ENCODE measurements at regions not wholly inside any gene's neighbourhood (a gene's known extent, or its start where the extent isn't known, plus 50 kb on each side); places are given as distances from the start of the nearest gene placed in this dataset.

DNA sequence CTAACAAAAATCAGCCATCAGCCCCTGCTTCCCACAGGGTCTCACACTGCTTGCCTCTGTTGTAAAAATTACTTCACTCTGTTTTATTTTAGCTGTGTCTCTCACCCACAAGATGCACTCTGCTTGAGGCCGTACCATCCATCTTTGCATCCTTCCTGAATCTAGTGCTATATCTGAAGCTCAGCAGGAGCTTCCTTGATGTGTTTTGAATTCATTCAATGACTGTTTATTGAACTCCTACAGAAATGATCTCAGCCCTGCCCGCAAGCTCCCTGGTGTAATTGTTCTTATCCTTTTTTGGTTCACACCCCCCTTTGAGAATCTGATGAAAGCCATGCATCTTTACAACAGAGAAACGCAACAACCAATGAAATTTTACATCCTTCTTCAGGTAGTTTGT lies 310.2 kb upstream of the ZC3H12C start:
- H3K27ac ChIP-seq (ENCODE audit: low read depth, low read length), result peak overlapping the region; percentile 50
- no peaks in the 10 kb centered on the region for H3K4me1 ChIP-seq (ENCODE audit: control insufficient read depth, insufficient read depth, low read length)
- H3K4me3 ChIP-seq (ENCODE audit: low read depth, low read length), result no peak overlapping the region
- H3K9me3 ChIP-seq (ENCODE audit: control insufficient read depth, insufficient read depth, low read length), result no peaks in the 10 kb centered on the region
- no peaks in the 10 kb centered on the region for H3K36me3 ChIP-seq (ENCODE audit: control insufficient read depth, insufficient read depth, low read length)
- H3K27me3 ChIP-seq (ENCODE audit: control insufficient read depth, insufficient read depth, low read length), result no peaks in the 10 kb centered on the region
- H3K9ac ChIP-seq (ENCODE audit: low read depth, low read length), result no peak overlapping the region

DNA sequence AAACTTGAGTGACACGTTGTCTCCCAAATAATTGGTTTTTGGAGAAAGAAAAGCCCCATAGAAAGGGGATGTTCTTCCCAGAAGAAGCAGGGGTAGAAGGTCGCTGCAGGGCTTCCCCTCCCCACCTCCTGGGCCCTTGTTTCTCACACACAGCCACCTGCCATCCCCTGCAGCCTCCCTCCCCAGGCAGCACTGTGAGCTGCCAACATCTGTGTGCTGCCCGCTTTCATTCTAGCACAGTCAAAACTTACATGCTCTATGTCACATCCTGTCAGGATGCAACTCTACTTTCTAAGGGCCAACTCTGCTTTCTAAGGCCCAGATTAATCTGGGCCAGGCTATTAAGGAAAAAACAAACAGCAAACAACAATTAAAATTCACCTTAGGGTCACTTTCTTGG lies 309.4 kb upstream of the ZC3H12C start:
- H3K27me3 ChIP-seq (ENCODE audit: control insufficient read depth, insufficient read depth, low read length), result no peaks in the 10 kb centered on the region
- no peaks in the 10 kb centered on the region for H3K36me3 ChIP-seq (ENCODE audit: control insufficient read depth, insufficient read depth, low read length)
- no peak overlapping the region for H3K9ac ChIP-seq (ENCODE audit: low read depth, low read length)
- H3K9me3 ChIP-seq (ENCODE audit: control insufficient read depth, insufficient read depth, low read length), result no peaks in the 10 kb centered on the region
- H3K4me3 ChIP-seq (ENCODE audit: low read depth, low read length), result no peak overlapping the region
- peak overlapping the region; percentile 50 for H3K27ac ChIP-seq (ENCODE audit: low read depth, low read length)
- no peaks in the 10 kb centered on the region for H3K4me1 ChIP-seq (ENCODE audit: control insufficient read depth, insufficient read depth, low read length)

DNA sequence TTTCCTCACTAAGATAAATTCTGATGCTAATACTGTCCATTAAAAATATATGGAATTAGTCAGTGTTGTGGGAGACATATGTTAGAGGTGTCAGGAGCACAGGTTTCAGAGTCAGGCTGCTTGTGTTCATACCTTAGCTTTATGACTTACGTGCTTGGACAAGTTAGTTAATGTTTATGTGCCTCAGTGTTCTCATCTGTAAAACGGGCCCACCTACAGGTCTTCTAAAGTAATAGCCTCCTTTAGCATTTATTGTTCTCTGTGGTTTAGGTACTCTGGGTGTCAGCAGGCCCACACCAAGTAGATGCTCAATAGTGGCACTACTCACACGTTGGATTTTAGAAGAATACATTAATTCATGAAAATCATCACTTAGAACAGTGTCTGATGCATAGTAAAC lies 308.7 kb upstream of the ZC3H12C start:
- H3K27ac ChIP-seq (ENCODE audit: low read depth, low read length), result no peak overlapping the region
- no peaks in the 10 kb centered on the region for H3K4me1 ChIP-seq (ENCODE audit: control insufficient read depth, insufficient read depth, low read length)
- no peak overlapping the region for H3K9ac ChIP-seq (ENCODE audit: low read depth, low read length)
- no peak overlapping the region for H3K4me3 ChIP-seq (ENCODE audit: low read depth, low read length)
- H3K36me3 ChIP-seq (ENCODE audit: control insufficient read depth, insufficient read depth, low read length), result no peaks in the 10 kb centered on the region
- H3K9me3 ChIP-seq (ENCODE audit: control insufficient read depth, insufficient read depth, low read length), result no peaks in the 10 kb centered on the region
- no peaks in the 10 kb centered on the region for H3K27me3 ChIP-seq (ENCODE audit: control insufficient read depth, insufficient read depth, low read length)

DNA sequence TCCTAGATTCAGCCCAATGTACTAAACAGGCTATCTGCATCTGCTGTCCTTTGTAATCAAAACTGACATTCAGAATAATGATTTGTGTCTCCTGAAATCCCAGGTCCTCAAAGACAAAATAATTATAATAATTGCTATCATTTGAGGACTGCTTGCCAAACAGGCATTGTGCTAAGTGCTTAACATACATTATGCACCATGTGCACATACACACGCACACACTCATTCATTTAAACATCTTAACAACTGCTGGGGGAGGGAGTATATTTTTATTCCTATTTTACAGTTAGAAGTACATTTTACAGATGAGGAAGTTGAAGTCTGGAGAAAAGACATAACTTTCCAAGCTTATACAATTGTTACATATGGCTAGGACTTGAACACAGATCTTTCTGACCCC lies 308.0 kb upstream of the ZC3H12C start:
- no peaks in the 10 kb centered on the region for H3K27me3 ChIP-seq (ENCODE audit: control insufficient read depth, insufficient read depth, low read length)
- no peak overlapping the region for H3K9ac ChIP-seq (ENCODE audit: low read depth, low read length)
- no peaks in the 10 kb centered on the region for H3K9me3 ChIP-seq (ENCODE audit: control insufficient read depth, insufficient read depth, low read length)
- H3K27ac ChIP-seq (ENCODE audit: low read depth, low read length), result no peak overlapping the region
- no peaks in the 10 kb centered on the region for H3K4me1 ChIP-seq (ENCODE audit: control insufficient read depth, insufficient read depth, low read length)
- H3K36me3 ChIP-seq (ENCODE audit: control insufficient read depth, insufficient read depth, low read length), result no peaks in the 10 kb centered on the region
- H3K4me3 ChIP-seq (ENCODE audit: low read depth, low read length), result no peak overlapping the region

DNA sequence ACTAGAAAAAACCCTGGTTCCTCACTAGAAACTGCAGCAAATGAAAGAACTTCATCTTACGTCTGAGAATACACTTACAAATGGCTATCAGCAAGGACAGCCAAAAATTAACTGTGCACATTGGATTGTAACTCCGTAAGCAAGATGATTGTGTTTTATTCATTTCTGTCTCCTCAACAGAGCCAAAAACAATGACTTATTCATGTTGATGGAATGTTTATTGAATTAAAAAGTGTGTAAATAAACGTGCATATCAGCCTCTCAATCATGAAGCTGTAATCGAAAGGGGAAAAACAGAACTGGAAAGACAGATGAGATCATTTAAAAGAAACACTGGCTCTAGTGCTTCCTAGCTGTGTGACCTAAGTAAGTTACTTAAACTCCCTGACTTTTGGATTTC lies 307.5 kb upstream of the ZC3H12C start:
- H3K27ac ChIP-seq (ENCODE audit: low read depth, low read length), result no peak overlapping the region
- no peaks in the 10 kb centered on the region for H3K36me3 ChIP-seq (ENCODE audit: control insufficient read depth, insufficient read depth, low read length)
- no peaks in the 10 kb centered on the region for H3K4me1 ChIP-seq (ENCODE audit: control insufficient read depth, insufficient read depth, low read length)
- no peak overlapping the region for H3K9ac ChIP-seq (ENCODE audit: low read depth, low read length)
- H3K4me3 ChIP-seq (ENCODE audit: low read depth, low read length), result no peak overlapping the region
- no peaks in the 10 kb centered on the region for H3K9me3 ChIP-seq (ENCODE audit: control insufficient read depth, insufficient read depth, low read length)
- no peaks in the 10 kb centered on the region for H3K27me3 ChIP-seq (ENCODE audit: control insufficient read depth, insufficient read depth, low read length)

DNA sequence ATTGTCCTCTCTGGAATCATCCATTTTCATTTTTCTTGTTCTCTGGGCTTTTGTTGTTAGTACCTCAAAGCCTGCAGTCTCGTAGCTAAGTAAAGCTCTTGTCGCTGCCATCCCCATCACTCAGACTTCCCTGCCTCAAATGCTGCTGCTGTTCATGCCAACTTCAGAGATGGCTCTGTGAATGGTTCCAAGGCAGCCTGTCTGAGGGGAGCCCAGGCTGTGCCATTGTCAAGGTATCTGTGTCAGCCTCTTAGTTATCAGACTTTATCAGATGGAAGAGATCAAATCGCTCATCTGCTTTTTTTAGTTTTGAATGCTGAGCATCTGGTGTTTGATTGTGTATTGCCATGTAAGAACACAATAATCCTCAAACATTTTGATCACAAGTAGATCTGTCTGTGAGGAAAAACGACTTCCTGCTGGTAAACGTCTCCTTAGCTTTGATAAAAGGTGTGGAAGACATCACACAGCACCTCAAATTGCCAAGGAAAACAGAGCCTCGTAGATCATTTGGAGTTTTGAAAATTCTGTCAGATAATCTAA lies 304.2 kb upstream of the ZC3H12C start:
- Histone ChIP-seq H3K27ac (ENCODE audit: low read depth, low read length) (no peak overlapping the region), H3K36me3 (ENCODE audit: control insufficient read depth, insufficient read depth, low read length) (no peaks in the 10 kb centered on the region), H3K4me1 (ENCODE audit: control insufficient read depth, insufficient read depth, low read length) (no peaks in the 10 kb centered on the region), H3K4me3 (ENCODE audit: low read depth, low read length) (no peak overlapping the region), H3K27me3 (ENCODE audit: control insufficient read depth, insufficient read depth, low read length) (no peaks in the 10 kb centered on the region), H3K9me3 (ENCODE audit: control insufficient read depth, insufficient read depth, low read length) (no peaks in the 10 kb centered on the region), H3K9ac (ENCODE audit: low read depth, low read length) (no peak overlapping the region)

DNA sequence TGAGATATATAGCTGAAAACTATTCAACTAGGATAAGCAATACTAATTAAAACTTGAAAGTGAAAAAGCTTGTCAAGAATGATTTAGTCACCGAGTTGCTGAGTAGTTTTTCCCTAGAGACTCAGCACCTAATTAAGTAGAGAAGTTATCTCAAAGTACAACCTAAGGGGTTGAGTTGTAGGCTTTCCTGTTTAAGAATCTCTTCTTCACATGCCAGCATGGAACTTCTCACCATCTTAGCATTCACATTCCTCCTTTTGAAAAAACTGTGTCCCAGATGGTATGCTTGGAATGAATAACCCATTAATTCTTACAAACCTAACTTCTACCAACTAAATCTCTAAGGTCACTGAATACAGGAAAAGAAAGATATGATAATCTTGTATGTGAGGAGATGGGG lies 303.3 kb upstream of the ZC3H12C start:
- no peaks in the 10 kb centered on the region for H3K27me3 ChIP-seq (ENCODE audit: control insufficient read depth, insufficient read depth, low read length)
- H3K9me3 ChIP-seq (ENCODE audit: control insufficient read depth, insufficient read depth, low read length), result no peaks in the 10 kb centered on the region
- H3K4me3 ChIP-seq (ENCODE audit: low read depth, low read length), result no peak overlapping the region
- H3K36me3 ChIP-seq (ENCODE audit: control insufficient read depth, insufficient read depth, low read length), result no peaks in the 10 kb centered on the region
- no peak overlapping the region for H3K27ac ChIP-seq (ENCODE audit: low read depth, low read length)
- H3K9ac ChIP-seq (ENCODE audit: low read depth, low read length), result no peak overlapping the region
- H3K4me1 ChIP-seq (ENCODE audit: control insufficient read depth, insufficient read depth, low read length), result no peaks in the 10 kb centered on the region

DNA sequence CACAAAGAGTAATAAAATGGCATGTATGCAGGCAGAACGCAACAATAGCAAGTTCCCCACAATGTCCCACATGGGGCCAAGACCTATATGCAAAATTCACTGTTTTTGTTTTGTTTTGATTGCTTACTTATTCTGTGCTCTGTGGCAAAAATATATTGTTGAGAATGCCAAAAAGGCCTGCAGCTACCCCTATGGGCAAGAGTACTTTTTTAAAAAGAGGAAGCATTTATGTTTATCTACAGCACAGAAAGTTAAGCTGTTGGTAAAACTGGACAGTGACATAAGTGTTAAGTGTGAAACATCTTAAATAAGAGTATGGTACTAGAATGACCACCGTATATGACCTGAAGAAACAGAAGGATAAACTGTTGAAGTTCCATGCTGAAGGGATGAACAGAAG lies 301.9 kb upstream of the ZC3H12C start:
- H3K9me3 ChIP-seq (ENCODE audit: control insufficient read depth, insufficient read depth, low read length), result no peaks in the 10 kb centered on the region
- H3K27me3 ChIP-seq (ENCODE audit: control insufficient read depth, insufficient read depth, low read length), result no peaks in the 10 kb centered on the region
- no peaks in the 10 kb centered on the region for H3K4me1 ChIP-seq (ENCODE audit: control insufficient read depth, insufficient read depth, low read length)
- H3K9ac ChIP-seq (ENCODE audit: low read depth, low read length), result no peak overlapping the region
- no peak overlapping the region for H3K4me3 ChIP-seq (ENCODE audit: low read depth, low read length)
- no peaks in the 10 kb centered on the region for H3K36me3 ChIP-seq (ENCODE audit: control insufficient read depth, insufficient read depth, low read length)
- H3K27ac ChIP-seq (ENCODE audit: low read depth, low read length), result no peak overlapping the region

DNA sequence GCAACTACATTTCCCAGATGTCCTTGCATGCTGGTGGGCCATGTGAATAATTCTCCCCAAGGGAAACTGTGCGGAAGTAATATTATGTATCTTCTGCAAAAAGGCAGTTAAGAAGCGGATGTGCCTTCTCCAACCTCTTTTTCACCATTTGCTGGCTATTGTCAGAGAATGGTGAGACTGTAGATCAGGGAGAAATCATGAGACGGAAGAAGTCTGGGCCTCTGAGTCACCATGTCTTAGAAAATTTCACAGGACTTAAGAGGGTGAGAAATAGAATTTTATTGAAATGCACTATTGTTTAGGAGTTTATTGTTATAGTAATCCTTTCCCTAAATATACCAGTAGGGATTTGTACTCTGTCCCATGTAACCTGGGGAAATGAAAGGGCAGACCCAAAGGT lies 298.7 kb upstream of the ZC3H12C start:
- no peaks in the 10 kb centered on the region for H3K9me3 ChIP-seq (ENCODE audit: control insufficient read depth, insufficient read depth, low read length)
- H3K27ac ChIP-seq (ENCODE audit: low read depth, low read length), result no peak overlapping the region
- H3K4me1 ChIP-seq (ENCODE audit: control insufficient read depth, insufficient read depth, low read length), result no peaks in the 10 kb centered on the region
- no peak overlapping the region for H3K4me3 ChIP-seq (ENCODE audit: low read depth, low read length)
- H3K36me3 ChIP-seq (ENCODE audit: control insufficient read depth, insufficient read depth, low read length), result no peaks in the 10 kb centered on the region
- H3K9ac ChIP-seq (ENCODE audit: low read depth, low read length), result no peak overlapping the region
- H3K27me3 ChIP-seq (ENCODE audit: control insufficient read depth, insufficient read depth, low read length), result no peaks in the 10 kb centered on the region

DNA sequence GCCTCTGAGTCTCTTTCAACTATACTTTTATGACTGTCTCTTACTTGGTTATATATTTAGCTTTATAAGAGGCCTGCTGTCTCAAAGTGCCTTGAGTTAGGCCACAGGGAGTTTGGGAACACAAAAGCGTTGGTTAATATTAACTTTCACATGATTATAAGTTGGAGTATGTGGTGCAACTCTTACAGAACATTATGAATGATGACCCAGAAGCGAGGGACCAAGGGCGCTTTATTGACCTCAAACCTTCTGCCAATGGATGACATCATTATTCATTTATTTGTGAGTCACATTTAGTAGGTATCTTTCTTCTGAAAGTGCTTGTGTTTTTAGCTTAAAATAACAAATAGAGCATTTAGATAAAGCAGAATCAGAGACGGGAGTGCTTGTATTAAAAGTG lies 298.0 kb upstream of the ZC3H12C start:
- no peaks in the 10 kb centered on the region for H3K9me3 ChIP-seq (ENCODE audit: control insufficient read depth, insufficient read depth, low read length)
- H3K4me3 ChIP-seq (ENCODE audit: low read depth, low read length), result no peak overlapping the region
- H3K27me3 ChIP-seq (ENCODE audit: control insufficient read depth, insufficient read depth, low read length), result no peaks in the 10 kb centered on the region
- H3K27ac ChIP-seq (ENCODE audit: low read depth, low read length), result no peak overlapping the region
- no peaks in the 10 kb centered on the region for H3K36me3 ChIP-seq (ENCODE audit: control insufficient read depth, insufficient read depth, low read length)
- H3K9ac ChIP-seq (ENCODE audit: low read depth, low read length), result no peak overlapping the region
- no peaks in the 10 kb centered on the region for H3K4me1 ChIP-seq (ENCODE audit: control insufficient read depth, insufficient read depth, low read length)

DNA sequence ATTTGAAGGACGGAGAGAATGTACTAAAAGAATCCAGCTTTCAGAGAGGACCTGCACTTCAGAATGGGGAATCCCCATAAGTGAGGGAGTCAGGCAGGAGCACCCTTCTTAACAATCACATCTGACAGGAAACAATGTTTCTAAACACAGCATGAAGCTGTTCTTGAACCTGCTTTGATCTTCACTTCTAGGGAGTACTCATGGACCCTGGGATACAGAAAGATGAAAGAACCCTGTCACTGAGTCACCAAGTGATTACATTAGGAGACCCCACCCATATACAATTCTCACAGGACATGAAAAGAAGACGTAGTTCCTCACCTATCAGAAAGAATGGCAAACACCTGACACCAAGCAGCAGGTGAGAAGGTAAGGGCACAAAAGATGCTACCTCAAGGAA lies 296.9 kb upstream of the ZC3H12C start:
- Histone ChIP-seq H3K27me3 (ENCODE audit: control insufficient read depth, insufficient read depth, low read length) (no peaks in the 10 kb centered on the region), H3K4me3 (ENCODE audit: low read depth, low read length) (no peak overlapping the region), H3K9ac (ENCODE audit: low read depth, low read length) (no peak overlapping the region), H3K27ac (ENCODE audit: low read depth, low read length) (no peak overlapping the region), H3K4me1 (ENCODE audit: control insufficient read depth, insufficient read depth, low read length) (no peaks in the 10 kb centered on the region), H3K36me3 (ENCODE audit: control insufficient read depth, insufficient read depth, low read length) (no peaks in the 10 kb centered on the region), H3K9me3 (ENCODE audit: control insufficient read depth, insufficient read depth, low read length) (no peaks in the 10 kb centered on the region)

DNA sequence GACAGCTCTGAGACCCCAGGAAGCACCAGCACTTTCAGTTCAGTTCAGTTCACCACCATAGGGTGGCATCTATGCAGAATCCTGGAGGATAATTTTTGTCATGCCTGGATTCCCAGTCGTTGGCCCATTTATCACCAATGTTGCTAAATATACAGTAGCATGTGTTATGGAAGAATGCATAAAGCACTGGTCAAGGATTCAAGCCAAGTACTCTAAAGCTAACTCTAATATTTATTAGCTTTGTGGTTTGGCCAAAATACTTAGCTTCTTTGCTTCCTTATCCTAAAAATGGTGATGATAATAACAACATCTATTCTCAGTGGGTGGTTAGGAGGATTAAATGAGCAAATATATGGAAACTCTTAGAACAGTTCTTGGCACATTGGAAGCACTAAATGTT lies 294.7 kb upstream of the ZC3H12C start:
- H3K9me3 ChIP-seq (ENCODE audit: control insufficient read depth, insufficient read depth, low read length), result no peaks in the 10 kb centered on the region
- H3K36me3 ChIP-seq (ENCODE audit: control insufficient read depth, insufficient read depth, low read length), result no peaks in the 10 kb centered on the region
- H3K27ac ChIP-seq (ENCODE audit: low read depth, low read length), result no peak overlapping the region
- H3K4me1 ChIP-seq (ENCODE audit: control insufficient read depth, insufficient read depth, low read length), result no peaks in the 10 kb centered on the region
- H3K9ac ChIP-seq (ENCODE audit: low read depth, low read length), result no peak overlapping the region
- H3K27me3 ChIP-seq (ENCODE audit: control insufficient read depth, insufficient read depth, low read length), result no peaks in the 10 kb centered on the region
- no peak overlapping the region for H3K4me3 ChIP-seq (ENCODE audit: low read depth, low read length)

All from HUES48 (cell line).